NCI-H460 (cell line): ENCODE measurements at regions not wholly inside any gene's neighbourhood (a gene's known extent, or its start where the extent isn't known, plus 50 kb on each side); places are given as distances from the start of the nearest gene placed in this dataset.
"Not testable (repeated sequence)": the region's sequence is repeated elsewhere in the genome, so short reads cannot be mapped to it uniquely, and the experiment has no call there.

Source experiments
- DNase-seq: peaks from one replicate; pipeline ENCODE4 v3.0.0-alpha.2; 2016; ENCODE audit warnings: low read depth; ENCODE audit errors: extremely low read depth

- no peak for DNase-seq
Observed at GRCh38 chr1:217140041-217140901, 417.0 kb upstream of the ESRRG start.

- DNase-seq, result no peak
Observed at GRCh38 chr1:217139513-217139912, 416.3 kb upstream of the ESRRG start.

- DNase-seq, result no peak
Observed at GRCh38 chr1:217138799-217139466, 415.7 kb upstream of the ESRRG start.

DNA sequence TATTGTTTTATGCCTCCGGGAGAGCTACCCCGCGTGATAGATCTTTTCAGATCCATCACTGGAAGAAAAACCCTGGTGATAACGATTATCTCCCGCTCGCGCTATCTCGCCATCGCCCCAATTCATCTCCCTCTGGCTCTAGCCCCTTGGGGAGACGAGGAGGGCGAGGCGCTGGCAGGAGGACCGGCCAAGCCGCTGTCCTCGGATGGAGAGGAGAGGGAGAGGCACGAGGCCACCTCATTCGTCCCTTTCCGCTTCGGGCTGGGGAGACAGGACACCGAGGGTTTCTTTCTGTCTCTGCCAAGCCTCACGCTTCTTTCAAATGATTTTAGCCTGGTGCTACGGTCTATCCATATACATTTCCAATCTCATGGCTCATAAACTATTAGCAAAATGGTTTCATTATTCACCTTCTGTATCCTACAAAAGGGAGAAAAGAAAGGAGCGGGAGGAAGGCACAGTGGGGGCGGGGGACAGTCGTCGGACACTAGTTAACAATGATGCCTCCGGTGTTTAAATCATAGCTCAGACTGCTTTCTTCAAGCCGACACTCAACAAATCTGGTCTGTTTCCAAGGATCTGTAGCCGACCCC is 415.0 kb upstream of the ESRRG start:
- no peak for DNase-seq

DNA sequence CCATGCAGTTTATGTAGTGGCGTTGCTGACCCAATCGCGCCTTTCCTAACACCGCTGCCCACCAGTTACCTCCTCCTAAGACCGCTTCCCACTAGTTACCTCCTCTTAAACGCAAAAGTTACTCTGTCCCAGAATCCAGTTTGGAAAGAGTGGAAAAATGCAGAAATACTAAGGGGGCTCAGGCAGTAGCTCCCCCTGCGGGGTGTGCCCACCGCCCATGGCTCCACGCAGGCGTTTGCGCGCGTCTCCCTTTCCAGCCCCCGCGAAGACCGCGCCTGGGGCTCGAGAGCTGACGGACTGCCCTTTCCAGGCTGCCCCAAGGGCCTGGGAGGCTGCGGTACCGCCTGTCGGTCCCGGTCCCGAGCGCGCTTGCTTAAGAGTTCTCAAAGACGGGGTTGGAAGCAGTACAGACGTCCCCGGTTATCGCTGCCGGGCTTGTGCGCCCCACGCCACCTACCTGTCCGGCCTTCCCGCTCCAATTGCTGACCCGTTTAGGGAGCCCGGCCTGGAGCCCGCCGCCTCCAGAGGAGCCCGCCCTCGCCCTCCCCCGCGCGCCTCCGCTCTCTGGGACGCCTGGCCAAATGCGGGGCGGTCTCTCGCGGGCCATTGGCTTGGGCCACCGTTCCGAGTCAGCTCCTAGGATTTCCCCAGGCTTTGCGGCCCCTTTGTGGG is 414.1 kb upstream of the ESRRG start:
- no peak for DNase-seq

GRCh38 chr1:217136895-217137205 is 413.6 kb upstream of the ESRRG start:
- no peak for DNase-seq

DNA sequence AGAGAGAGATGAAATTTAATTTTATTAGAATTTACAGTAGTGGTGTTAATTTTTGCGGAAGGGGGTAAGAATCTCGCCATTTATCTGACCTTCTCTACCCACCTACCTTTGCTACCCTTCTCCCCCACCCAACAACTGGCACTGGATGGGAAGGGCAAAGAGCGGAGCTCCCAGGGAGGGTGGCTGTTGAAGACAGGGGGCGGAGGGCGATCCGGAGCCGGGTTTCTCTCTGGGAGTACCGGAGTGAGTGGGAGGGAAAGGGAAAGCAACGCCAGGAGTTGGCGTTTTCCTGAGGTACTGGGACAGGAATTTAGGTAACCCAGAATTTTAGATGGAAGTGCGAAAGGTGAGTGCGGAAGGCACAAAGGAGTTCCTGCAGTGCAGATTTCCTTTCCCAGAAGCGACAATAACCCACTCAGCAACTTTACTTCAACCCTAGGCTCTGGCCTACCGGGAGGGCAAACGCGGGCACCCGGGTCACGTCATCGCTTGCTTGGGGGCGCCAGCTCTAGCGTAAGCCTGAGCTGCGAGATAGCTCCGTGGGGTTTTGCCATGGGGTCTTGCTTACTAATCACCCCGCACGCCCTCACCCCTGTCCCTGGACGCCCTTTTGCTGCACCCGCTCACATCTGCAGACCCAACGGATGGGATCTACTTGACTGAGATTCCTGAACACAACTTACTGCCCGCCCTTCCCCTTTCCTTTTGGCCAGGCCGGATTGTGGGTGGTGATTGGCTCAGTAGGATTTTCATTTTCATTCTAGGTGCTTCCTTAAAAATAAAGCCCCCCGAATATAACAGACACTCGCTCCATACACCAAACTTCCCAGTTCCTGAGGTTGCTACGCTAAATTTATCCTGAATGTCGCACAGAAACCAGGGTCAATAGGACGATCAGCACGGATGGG is 413.0 kb upstream of the ESRRG start:
- no peak for DNase-seq

DNA sequence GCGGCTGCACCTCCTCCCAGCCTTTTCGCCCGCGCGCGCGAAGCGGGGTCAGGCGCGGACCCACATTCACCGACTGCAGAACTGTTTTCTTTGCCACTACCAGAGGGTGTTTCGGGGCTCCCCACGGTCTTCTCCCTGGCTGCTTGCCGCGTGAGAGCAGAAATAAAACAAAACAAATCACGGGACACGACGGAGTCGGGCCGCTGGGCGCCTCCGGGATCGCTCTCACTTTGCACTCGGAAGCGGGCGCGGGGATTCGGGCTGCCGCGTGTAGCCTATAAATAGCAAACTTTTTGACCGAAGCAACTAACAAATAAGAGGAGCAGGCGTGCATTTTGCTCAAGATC is 412.3 kb upstream of the ESRRG start:
- no peak for DNase-seq

DNA sequence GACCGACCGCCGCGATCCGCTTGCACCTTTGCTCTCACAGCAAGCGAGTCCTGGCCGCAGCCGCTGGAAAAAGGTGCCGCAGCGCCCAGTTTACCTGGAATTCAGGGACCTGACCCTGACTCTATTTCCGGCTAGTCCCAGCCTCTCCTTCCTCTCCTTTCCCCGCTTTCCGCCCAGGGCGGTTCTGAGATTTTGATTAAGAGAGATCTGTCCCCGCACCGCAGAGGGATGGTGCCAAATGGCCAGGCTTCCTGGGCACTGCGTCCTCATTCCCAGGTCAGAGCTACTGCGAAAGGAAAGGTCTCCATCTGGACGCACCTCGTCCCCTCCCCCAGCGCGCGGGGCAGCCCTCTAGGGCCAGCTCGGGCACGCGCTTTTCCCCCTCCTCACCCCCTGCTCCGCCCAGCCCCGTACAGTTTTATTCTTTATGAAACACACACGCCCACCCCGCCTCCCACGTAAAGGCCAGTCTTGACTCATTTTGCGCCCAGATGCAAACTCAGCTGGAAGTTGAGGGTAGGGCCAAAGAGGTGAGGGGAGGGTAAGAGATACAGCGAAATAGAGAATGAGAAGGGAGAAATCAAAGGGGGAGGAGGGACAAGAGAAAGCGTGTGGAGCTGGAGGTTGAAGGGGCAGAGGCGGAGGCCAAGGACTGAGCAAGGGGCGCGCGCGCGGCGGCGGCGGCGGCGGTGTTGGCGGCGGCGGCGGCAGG is 411.8 kb upstream of the ESRRG start:
- DNase-seq, result peak; percentile 36

- DNase-seq, result no peak
Observed at GRCh38 chr1:217133958-217134856, 411.0 kb upstream of the ESRRG start.

GRCh38 chr1:217133092-217133491 is 409.9 kb upstream of the ESRRG start:
- DNase-seq, result no peak

- DNase-seq, result not testable (repeated sequence)
Observed at GRCh38 chr1:217123340-217123739, 400.1 kb upstream of the ESRRG start.

DNA sequence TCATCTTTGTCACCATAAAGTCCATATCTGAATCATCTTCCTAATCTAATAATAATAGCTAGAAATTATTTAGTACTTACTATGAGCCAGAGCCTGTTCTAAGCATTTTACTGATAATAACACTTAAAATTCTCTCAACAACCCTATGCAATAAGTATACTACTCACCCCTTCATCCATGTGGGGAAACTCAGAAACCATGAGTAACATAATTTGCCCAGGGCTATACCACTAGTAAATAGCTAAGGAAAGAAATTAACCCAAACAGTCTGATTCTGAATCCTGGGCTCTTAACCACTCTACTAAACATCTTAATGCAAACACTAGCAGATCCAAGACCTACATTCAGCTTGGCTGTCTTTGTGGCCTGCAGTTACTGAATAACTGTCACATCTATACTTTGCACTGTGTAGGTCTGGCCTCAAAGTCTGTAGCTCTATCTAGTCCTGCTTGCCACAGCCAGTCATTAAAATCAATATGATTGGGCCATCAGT is 394.8 kb upstream of the ESRRG start:
- DNase-seq, result no peak

- DNase-seq, result no peak
Observed at GRCh38 chr1:217115404-217116380, 392.5 kb upstream of the ESRRG start.

DNA sequence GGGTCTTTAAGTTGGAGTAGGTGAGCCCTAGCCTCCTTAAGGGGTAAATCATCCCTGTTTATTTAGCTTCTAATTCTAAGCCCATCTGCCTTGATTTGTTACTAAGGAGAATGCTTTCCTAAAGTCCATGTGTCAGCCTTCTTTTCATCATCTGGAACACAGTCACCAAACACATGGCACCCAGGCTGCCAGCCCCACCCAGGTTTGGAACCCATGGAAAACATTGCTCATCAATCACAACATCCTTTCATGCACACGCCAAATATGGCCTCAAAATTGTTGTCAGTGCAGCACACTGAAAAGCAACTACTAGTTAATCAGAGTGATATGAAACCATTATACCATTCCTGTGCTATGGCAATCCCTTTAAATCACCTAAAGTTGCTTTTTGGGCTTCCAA is 386.7 kb upstream of the ESRRG start:
- no peak for DNase-seq

GRCh38 chr1:217106231-217106901 is 383.1 kb upstream of the ESRRG start:
- no peak for DNase-seq

DNA sequence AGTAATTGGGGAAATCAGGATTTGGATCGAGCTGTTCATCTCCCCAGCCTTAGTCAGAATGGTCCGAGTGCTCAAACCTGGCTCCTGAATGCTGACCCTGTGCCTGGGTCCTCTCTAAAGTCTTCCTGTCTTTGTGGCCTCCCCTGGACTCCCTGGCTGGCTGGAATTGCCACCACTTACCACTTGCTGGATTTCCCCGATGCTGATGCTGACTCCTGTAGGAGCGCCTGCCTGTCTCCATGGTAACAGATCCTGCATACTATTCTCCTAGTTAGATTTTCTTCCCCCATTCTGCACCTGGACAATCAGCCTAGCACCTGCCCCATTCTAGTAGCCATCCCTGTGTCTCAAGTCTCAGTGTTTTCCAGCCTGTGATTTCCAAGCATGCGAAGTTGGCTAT is 382.2 kb upstream of the ESRRG start:
- no peak for DNase-seq
